ENCODE measurements at regions not wholly inside any gene's neighbourhood (a gene's known extent, or its start where the extent isn't known, plus 50 kb on each side); places are given as distances from the start of the nearest gene placed in this dataset.
"Not testable (repeated sequence)": the region's sequence is repeated elsewhere in the genome, so short reads cannot be mapped to it uniquely, and the experiment has no call there.

GRCh38 chr9:73995836-73996235, 501.3 kb upstream of the RORB start:
- no peak for DNase-seq (ENCODE audit: low read depth in 2 of 2)

- DNase-seq (ENCODE audit: low read depth in 2 of 2): no peak
Measured at GRCh38 chr9:73996844-73997243, 500.3 kb upstream of the RORB start.

GRCh38 chr9:74001382-74001781, 495.8 kb upstream of the RORB start:
- DNase-seq (ENCODE audit: low read depth in 2 of 2): no peak

GRCh38 chr9:74006935-74007334, 490.2 kb upstream of the RORB start:
- no peak for DNase-seq (ENCODE audit: low read depth in 2 of 2)

GRCh38 chr9:74007833-74008232, 489.3 kb upstream of the RORB start:
- no peak for DNase-seq (ENCODE audit: low read depth in 2 of 2)

- no peak for DNase-seq (ENCODE audit: low read depth in 2 of 2)
Measured at GRCh38 chr9:74016004-74016403, 481.1 kb upstream of the RORB start.

GRCh38 chr9:74025402-74025925, 471.7 kb upstream of the RORB start:
- DNase-seq (ENCODE audit: low read depth in 2 of 2): no peak

- DNase-seq (ENCODE audit: low read depth in 2 of 2): no peak
Measured at GRCh38 chr9:74032421-74032820, 464.7 kb upstream of the RORB start.

- DNase-seq (ENCODE audit: low read depth in 2 of 2): no peak
Measured at GRCh38 chr9:74035786-74036185, 461.3 kb upstream of the RORB start.

- no peak for DNase-seq (ENCODE audit: low read depth in 2 of 2)
Measured at GRCh38 chr9:74036549-74037231, 460.4 kb upstream of the RORB start.

GRCh38 chr9:74037274-74037673, 459.9 kb upstream of the RORB start:
- DNase-seq (ENCODE audit: low read depth in 2 of 2): no peak

GRCh38 chr9:74041588-74041987, 455.5 kb upstream of the RORB start:
- DNase-seq (ENCODE audit: low read depth in 2 of 2): no peak

- no peak for DNase-seq (ENCODE audit: low read depth in 2 of 2)
Measured at GRCh38 chr9:74044844-74045243, 452.3 kb upstream of the RORB start.

GRCh38 chr9:74056023-74056422, 441.1 kb upstream of the RORB start:
- DNase-seq (ENCODE audit: low read depth in 2 of 2): no peak

- not testable (repeated sequence) for DNase-seq (ENCODE audit: low read depth in 2 of 2)
Measured at GRCh38 chr9:74057051-74057450, 440.1 kb upstream of the RORB start.

- DNase-seq (ENCODE audit: low read depth in 2 of 2): no peak
Measured at GRCh38 chr9:74064702-74065101, 432.4 kb upstream of the RORB start.

- no peak for DNase-seq (ENCODE audit: low read depth in 2 of 2)
Measured at GRCh38 chr9:74066128-74066527, 431.0 kb upstream of the RORB start.

- no peak for DNase-seq (ENCODE audit: low read depth in 2 of 2)
Measured at GRCh38 chr9:74066605-74067004, 430.5 kb upstream of the RORB start.

- DNase-seq (ENCODE audit: low read depth in 2 of 2): no peak
Measured at GRCh38 chr9:74071502-74071901, 425.6 kb upstream of the RORB start.

GRCh38 chr9:74073897-74074296, 423.2 kb upstream of the RORB start:
- DNase-seq (ENCODE audit: low read depth in 2 of 2): no peak

- no peak for DNase-seq (ENCODE audit: low read depth in 2 of 2)
Measured at GRCh38 chr9:74078647-74079046, 418.5 kb upstream of the RORB start.

- DNase-seq (ENCODE audit: low read depth in 2 of 2): not testable (repeated sequence)
Measured at GRCh38 chr9:74080652-74081051, 416.5 kb upstream of the RORB start.

- no peak for DNase-seq (ENCODE audit: low read depth in 2 of 2)
Measured at GRCh38 chr9:74083681-74084433, 413.3 kb upstream of the RORB start.
